Stimulated activated CD8-positive, alpha-beta memory T cell treated with anti-CD3 and anti-CD28 coated beads, Interleukin-12 subunit alpha, Interleukin-12 subunit beta, amount 100 ng/mL, for 4 hours (primary cell): ENCODE measurements at regions not wholly inside any gene's neighbourhood (a gene's known extent, or its start where the extent isn't known, plus 50 kb on each side); places are given as distances from the start of the nearest gene placed in this dataset.

Experiments
- DNase-seq: peaks from one replicate; pipeline ENCODE4 v3.0.0-alpha.2; 2020; ENCODE audit warnings: low read depth

- DNase-seq = no peak
Observed at GRCh38 chr2:57959390-57959789, 87.2 kb upstream of the VRK2 start.

DNA sequence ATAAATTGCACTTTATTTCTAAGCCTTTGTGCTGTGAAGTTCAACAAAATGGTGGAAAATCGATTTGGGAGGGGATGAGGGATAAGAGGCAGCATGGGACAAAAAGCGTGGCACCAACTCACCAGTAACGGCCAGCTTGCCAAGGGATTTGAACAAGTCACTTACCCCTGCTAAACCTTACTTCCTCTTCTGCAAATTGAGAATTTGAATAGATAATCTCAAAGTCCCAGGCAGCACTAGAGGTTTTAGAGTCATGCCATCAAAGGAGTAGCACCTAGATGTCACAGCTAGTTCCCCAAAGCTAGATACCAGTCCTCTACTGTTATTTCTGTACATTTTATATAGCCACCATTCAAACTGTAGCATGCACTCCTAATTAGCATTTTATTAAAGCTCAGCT is 83.7 kb upstream of the VRK2 start:
- no peak for DNase-seq

GRCh38 chr2:57965219-57965618 is 81.4 kb upstream of the VRK2 start:
- no peak for DNase-seq

- no peak for DNase-seq
Observed at GRCh38 chr2:57965961-57966360, 80.6 kb upstream of the VRK2 start.

GRCh38 chr2:57973621-57974186 is 72.9 kb upstream of the VRK2 start:
- DNase-seq = no peak

DNA sequence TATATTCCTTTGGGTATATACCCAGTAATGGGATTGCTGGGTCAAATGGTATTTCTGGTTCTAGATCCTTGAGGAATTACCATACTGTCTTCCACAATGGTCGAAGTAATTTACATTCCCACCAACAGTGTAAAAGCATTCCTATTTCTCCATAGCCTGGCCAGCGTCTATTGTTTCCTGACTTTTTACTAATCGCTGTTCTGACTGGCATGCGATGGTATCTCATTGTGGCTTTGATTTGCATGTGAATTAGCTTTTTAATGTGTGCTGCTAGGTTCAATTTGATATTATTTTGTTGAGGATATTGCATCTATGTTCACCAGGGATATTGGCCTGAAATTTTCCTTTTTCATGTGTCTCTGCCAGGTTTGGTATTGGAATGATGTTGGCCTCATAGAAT is 67.4 kb upstream of the VRK2 start:
- DNase-seq = no peak

GRCh38 chr2:57981083-57981768 is 65.4 kb upstream of the VRK2 start:
- DNase-seq = no peak

DNA sequence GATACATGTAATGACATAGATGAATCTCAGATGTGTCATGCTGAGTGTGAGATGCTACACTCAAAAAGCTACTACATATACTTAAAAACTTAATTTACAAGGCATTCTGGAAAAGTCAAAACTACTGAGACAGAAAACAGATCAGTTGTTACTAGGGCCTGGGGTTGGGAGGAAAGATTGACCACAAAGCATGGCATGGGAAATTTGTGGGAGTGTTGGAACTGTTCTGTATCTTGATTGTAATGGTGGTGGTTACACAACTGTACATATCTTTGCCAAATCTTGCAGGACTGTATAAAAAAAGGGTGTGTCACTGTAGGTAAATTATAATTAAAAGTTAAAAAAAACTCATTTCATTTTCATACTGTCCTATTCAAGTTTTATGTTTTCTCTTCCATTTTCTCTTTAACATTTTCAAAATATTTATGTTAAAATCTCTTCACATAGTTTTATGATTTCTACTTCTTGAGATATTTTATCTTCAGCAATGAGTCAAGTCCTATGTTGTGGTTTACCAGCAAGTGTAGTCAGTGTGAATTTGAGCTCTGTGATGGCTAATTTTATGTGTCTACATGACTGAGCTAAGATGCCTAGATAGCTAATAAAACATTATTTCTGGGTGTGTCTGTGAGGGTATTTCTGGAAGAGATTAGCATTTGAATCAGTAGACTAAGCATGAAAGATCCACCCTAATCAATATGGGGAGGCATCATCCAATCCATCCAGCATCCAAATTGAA is 58.6 kb upstream of the VRK2 start:
- no peak for DNase-seq

DNA sequence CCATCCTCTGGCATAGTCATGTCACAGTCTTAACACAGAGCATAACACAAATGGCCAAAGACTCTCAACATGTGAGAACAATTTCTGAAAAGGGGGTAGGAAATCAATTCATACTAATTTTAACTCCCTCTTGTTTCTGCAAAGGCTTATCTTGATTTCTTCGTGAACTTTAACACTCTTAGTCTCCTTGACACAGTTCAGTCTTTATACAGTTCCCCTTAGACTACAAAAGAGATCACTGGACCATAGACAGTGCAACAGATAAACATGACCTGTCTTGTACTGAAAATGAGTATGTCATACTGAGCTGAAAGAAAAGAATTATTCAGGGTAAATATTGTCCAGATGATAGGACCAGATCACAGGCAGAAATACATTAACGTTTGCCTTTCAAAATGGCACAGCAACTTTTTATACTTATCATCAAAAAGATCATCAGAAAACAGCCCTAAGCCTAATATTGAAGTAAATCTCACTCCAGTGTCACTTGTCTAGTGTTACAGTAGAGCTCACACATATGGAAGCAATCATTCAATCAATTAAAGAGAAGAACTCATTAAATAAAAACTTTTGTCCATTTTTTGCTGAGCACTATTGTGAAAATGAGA is 56.4 kb upstream of the VRK2 start:
- DNase-seq = no peak
